WTC11 (cell line): ENCODE measurements at regions not wholly inside any gene's neighbourhood (a gene's known extent, or its start where the extent isn't known, plus 50 kb on each side); places are given as distances from the start of the nearest gene placed in this dataset.

Source experiments
- JUN ChIP-seq: sonication (generic); formaldehyde crosslinking; IDR thresholded peaks from 2 replicates; pipeline ENCODE4 v1.8.0; 2023; ENCODE audit warnings: mild to moderate bottlenecking, missing genetic modification reagents
- NFE2L1 ChIP-seq: sonication (generic); formaldehyde crosslinking; IDR thresholded peaks from 2 replicates; pipeline ENCODE4 v1.8.1; 2023; ENCODE audit warnings: missing genetic modification reagents
- ZNF263 ChIP-seq: sonication (generic); formaldehyde crosslinking; IDR thresholded peaks from 2 replicates; pipeline ENCODE4 v1.8.1; 2022; ENCODE audit warnings: low read depth, mild to moderate bottlenecking, moderate library complexity, missing genetic modification reagents
- TF ChIP-seq, protein P1 (sequence below): fragments of 200-600 bp; IDR thresholded peaks from 2 replicates; pipeline ENCODE4 v1.8.0; 2022; ENCODE audit warnings: antibody characterized with exemption
- TF ChIP-seq, protein P2 (sequence below): sonication (generic); formaldehyde crosslinking; IDR thresholded peaks from 2 replicates; pipeline ENCODE4 v1.8.1; 2022; ENCODE audit warnings: mild to moderate bottlenecking, missing genetic modification reagents, moderate library complexity, borderline replicate concordance

DNA sequence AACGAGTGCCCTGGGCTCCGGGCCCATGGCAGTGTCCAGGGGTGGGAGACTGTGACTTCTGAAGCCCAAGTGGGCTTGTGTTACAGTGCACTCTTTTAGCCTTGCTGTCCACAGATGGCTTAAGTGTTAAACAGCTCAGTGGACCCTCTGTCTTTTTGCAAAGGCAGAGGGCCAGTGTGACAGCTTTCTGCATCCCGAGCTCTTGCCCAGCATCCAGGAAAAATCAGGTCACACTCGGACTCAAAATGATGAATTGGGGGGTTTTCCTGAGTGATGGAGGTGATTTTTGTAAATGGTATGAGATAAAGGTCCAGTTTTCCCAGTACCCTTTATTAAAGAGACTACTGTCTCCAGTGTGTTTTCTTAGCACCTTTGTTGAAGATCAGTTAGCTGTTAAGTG, 321.3 kb upstream of the GRAMD2B start:
- TF ChIP-seq JUN (CRISPR knock-in tag) (no peak), ZNF263 (CRISPR knock-in tag) (no peak), NFE2L1 (CRISPR knock-in tag) (no peak)
- TF ChIP-seq, protein P1, sequence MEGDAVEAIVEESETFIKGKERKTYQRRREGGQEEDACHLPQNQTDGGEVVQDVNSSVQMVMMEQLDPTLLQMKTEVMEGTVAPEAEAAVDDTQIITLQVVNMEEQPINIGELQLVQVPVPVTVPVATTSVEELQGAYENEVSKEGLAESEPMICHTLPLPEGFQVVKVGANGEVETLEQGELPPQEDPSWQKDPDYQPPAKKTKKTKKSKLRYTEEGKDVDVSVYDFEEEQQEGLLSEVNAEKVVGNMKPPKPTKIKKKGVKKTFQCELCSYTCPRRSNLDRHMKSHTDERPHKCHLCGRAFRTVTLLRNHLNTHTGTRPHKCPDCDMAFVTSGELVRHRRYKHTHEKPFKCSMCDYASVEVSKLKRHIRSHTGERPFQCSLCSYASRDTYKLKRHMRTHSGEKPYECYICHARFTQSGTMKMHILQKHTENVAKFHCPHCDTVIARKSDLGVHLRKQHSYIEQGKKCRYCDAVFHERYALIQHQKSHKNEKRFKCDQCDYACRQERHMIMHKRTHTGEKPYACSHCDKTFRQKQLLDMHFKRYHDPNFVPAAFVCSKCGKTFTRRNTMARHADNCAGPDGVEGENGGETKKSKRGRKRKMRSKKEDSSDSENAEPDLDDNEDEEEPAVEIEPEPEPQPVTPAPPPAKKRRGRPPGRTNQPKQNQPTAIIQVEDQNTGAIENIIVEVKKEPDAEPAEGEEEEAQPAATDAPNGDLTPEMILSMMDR: no peak
- TF ChIP-seq, protein P2, sequence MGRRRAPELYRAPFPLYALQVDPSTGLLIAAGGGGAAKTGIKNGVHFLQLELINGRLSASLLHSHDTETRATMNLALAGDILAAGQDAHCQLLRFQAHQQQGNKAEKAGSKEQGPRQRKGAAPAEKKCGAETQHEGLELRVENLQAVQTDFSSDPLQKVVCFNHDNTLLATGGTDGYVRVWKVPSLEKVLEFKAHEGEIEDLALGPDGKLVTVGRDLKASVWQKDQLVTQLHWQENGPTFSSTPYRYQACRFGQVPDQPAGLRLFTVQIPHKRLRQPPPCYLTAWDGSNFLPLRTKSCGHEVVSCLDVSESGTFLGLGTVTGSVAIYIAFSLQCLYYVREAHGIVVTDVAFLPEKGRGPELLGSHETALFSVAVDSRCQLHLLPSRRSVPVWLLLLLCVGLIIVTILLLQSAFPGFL (CRISPR knock-in tag): no peak
